ENCODE measurements at regions not wholly inside any gene's neighbourhood (a gene's known extent, or its start where the extent isn't known, plus 50 kb on each side); places are given as distances from the start of the nearest gene placed in this dataset.

- no peak for TF ChIP-seq CTCF (IDR thresholded peaks at IDR 0.05; ENCODE audit: low read depth, low read length)
- TF ChIP-seq MYC (IDR thresholded peaks at IDR 0.05; ENCODE audit: low read depth, low read length), result no peak
- TF ChIP-seq MAX (IDR thresholded peaks at IDR 0.05; ENCODE audit: low read depth, low read length), result no peak
- no peak for TF ChIP-seq POLR2A (IDR thresholded peaks at IDR 0.05; ENCODE audit: extremely low read depth, insufficient read length)
These were observed 58.1 kb upstream of the NCK2 start for GRCh38 chr2:105686588-105686987.

Measured in NB4 (cell line).